GM12878 (cell line): ENCODE measurements at regions not wholly inside any gene's neighbourhood (a gene's known extent, or its start where the extent isn't known, plus 50 kb on each side); places are given as distances from the start of the nearest gene placed in this dataset.

Source experiments
- ATAC-seq: fragments of 200-7000 bp; cut with Tn5 transposase; 3 replicates; pipeline ENCODE4 v1.9.1; 2020; ENCODE audit warnings: mild to moderate bottlenecking, moderate library complexity
- BruUV-seq: library from RNA; stranded (reverse); fragments of 400-500 nt; replicated peaks from 2 replicates; lab custom pipeline; 2021; lab: Mats Ljungman, UMichigan
- CTCF ChIA-PET: fragments of 300-600 bp; sonication (Branson Sonifier 250); formaldehyde crosslinking; extraction: SDS; loops from one replicate; lab custom pipeline; 2021; ENCODE audit warnings: inconsistent platforms; lab: Yijun Ruan, JAX
- POLR2A ChIA-PET: fragments of 350-600 bp; formaldehyde crosslinking; extraction: SDS; loops from one replicate; lab custom pipeline; 2021; ENCODE audit warnings: inconsistent platforms; lab: Charles Lee
- RAD21 ChIA-PET: fragments of 300-600 bp; sonication (Branson Sonifier 250); formaldehyde crosslinking; loops from one replicate; lab custom pipeline; 2023; ENCODE audit warnings: antibody characterized with exemption; ENCODE audit not compliant: unreplicated experiment; lab: Charles Lee
- SMC1A ChIA-PET: fragments of 300-600 bp; sonication (Branson Sonifier 250); formaldehyde crosslinking; loops from one replicate; lab custom pipeline; 2023; ENCODE audit not compliant: unreplicated experiment, uncharacterized antibody; lab: Charles Lee
- DNase-seq: peaks from one replicate; pipeline ENCODE4 v3.0.0-alpha.2; 2011; ENCODE audit warnings: low read depth, low spot score
- FAIRE-seq: peaks from 3 replicates; lab custom pipeline; 2011; peaks lifted over from hg19 to GRCh38; lab: Jason Lieb, UNC
- H2AFZ ChIP-seq: 2 replicates; pipeline ENCODE4 v1.6.0; 2011; ENCODE audit warnings: low read depth, low read length, control low read depth; ENCODE audit not compliant: control insufficient read depth
- H3K27ac ChIP-seq: 2 replicates; pipeline ENCODE4 v1.5.1; 2011; ENCODE audit warnings: control low read depth; ENCODE audit not compliant: control insufficient read depth, insufficient read depth
- H3K27me3 ChIP-seq, 2 experiments: replicated peaks in 1 of 2; 2 replicates each; pipeline versions ENCODE4 v1.6.0 to v1.6.1; 2011; ENCODE audit warnings: low read length in 1 of 2; ENCODE audit not compliant: control insufficient read depth in 2 of 2, insufficient read depth in 2 of 2
- H3K36me3 ChIP-seq, 2 experiments: 2 replicates each; pipeline ENCODE4 v1.5.1; 2011; ENCODE audit warnings: low read length in 1 of 2; ENCODE audit not compliant: control insufficient read depth in 2 of 2, insufficient read depth in 2 of 2
- H3K4me1 ChIP-seq: 2 replicates; pipeline ENCODE4 v1.6.1; 2011; ENCODE audit warnings: mild to moderate bottlenecking, low read length, moderate library complexity, mixed read lengths; ENCODE audit not compliant: control insufficient read depth, insufficient read depth
- H3K4me2 ChIP-seq: 2 replicates; pipeline ENCODE4 v1.6.0; 2011; ENCODE audit warnings: control low read depth; ENCODE audit not compliant: control insufficient read depth, insufficient read depth
- H3K4me3 ChIP-seq: fragments of 200-600 bp; sonication (generic); 2 replicates; pipeline ENCODE4 v1.5.1; 2016
- H3K79me2 ChIP-seq: 2 replicates; pipeline ENCODE4 v1.6.0; 2011; ENCODE audit warnings: low read length; ENCODE audit not compliant: control insufficient read depth, insufficient read depth
- H3K9ac ChIP-seq: 2 replicates; pipeline ENCODE4 v1.8.0; 2011; ENCODE audit warnings: low read length, control low read depth, mixed read lengths; ENCODE audit not compliant: control insufficient read depth, insufficient read depth
- H3K9me3 ChIP-seq: replicated peaks from 3 replicates; pipeline ENCODE4 v1.5.1; 2011; ENCODE audit warnings: mild to moderate bottlenecking, low read length; ENCODE audit not compliant: control insufficient read depth, insufficient read depth
- H4K20me1 ChIP-seq: 2 replicates; pipeline ENCODE4 v1.6.0; 2011; ENCODE audit not compliant: control insufficient read depth, insufficient read depth
- BCL11A ChIP-seq: IDR thresholded peaks from 2 replicates; pipeline ENCODE4 v1.6.1; 2011; ENCODE audit warnings: low read depth, low read length
- FOXK2 ChIP-seq: fragments of 450-650 bp; IDR thresholded peaks from 2 replicates; pipeline ENCODE4 v1.6.1; 2017; ENCODE audit warnings: mild to moderate bottlenecking, moderate library complexity
- HCFC1 ChIP-seq: fragments of 150-350 bp; IDR thresholded peaks from 2 replicates; pipeline ENCODE4 v1.6.1; 2014; ENCODE audit warnings: low read length
- HDAC2 ChIP-seq: fragments of 200-600 bp; sonication (generic); IDR thresholded peaks from 2 replicates; pipeline ENCODE4 v1.6.1; 2017
- KLF5 ChIP-seq: fragments of 450-650 bp; IDR thresholded peaks from 2 replicates; pipeline ENCODE4 v1.6.1; 2014; ENCODE audit warnings: mild to moderate bottlenecking; ENCODE audit not compliant: partially characterized antibody
- NRF1 ChIP-seq: conservative IDR thresholded peaks from 2 replicates; pipeline ENCODE4 v1.6.1; 2011; ENCODE audit warnings: mild to moderate bottlenecking, low read depth, low read length, improper control_type of control experiment
- POLR2A ChIP-seq: IDR thresholded peaks from 2 replicates; pipeline ENCODE4 v1.6.1; 2011; ENCODE audit warnings: low read depth, mild to moderate bottlenecking, low read length
- TBL1XR1 ChIP-seq: IDR thresholded peaks from 2 replicates; pipeline ENCODE4 v1.6.1; 2012; ENCODE audit warnings: low read depth, low read length, improper control_type of control experiment
- YY1 ChIP-seq: IDR thresholded peaks from 2 replicates; pipeline ENCODE4 v1.6.1; 2011; ENCODE audit warnings: low read depth, mild to moderate bottlenecking, low read length
- ZNF592 ChIP-seq: fragments of 450-650 bp; IDR thresholded peaks from 2 replicates; pipeline ENCODE4 v1.6.1; 2017; ENCODE audit warnings: mild to moderate bottlenecking, moderate library complexity
- WGBS: methylation state at CpG from one replicate; pipeline ENCODE4 v1.1.6; 2016; ENCODE audit warnings: low lambda C conversion rate; ENCODE audit not compliant: insufficient replicate concordance, insufficient coverage; ENCODE audit errors: missing lambda C conversion rate; 5-methylcytosine and 5-hydroxymethylcytosine counted together
- in situ Hi-C: fragments of 300-500 bp; cut with MboI; formaldehyde crosslinking; loops from 9 replicates; pipeline ENCODE4 v1.14.3; 2018; ENCODE audit warnings: mixed read lengths
- intact Hi-C: fragments of 100-400 bp; cut with micrococcal nuclease; formaldehyde crosslinking; loops from one replicate; pipeline ENCODE4 v1.14.2; 2022; ENCODE audit not compliant: unreplicated experiment

- TF ChIP-seq HDAC2 (no peak), ZNF592 (no peak), HCFC1 (no peak), NRF1 (no peak), YY1 (no peak), FOXK2 (no peak), KLF5 (no peak), BCL11A (no peak), POLR2A (no peak), TBL1XR1 (no peak)
- in situ Hi-C loops (no loop called here), intact Hi-C loops (no loop called here)
- no peak for DNase-seq
- CTCF ChIA-PET = no interaction called here
- RAD21 ChIA-PET = no interaction called here
- SMC1A ChIA-PET = no interaction called here
- no TSS peak for BruUV-seq
- POLR2A ChIA-PET = no interaction called here
- Histone ChIP-seq H3K9ac (no peak overlapping the region), H3K4me2 (no peak overlapping the region), H2AFZ (no peak overlapping the region), H3K27me3 (peaks cover 3% of the 10 kb centered on the region in 2 experiments; a peak in 2 of 4 replicates), H3K27ac (no peak overlapping the region), H3K36me3 (no peaks in the 10 kb centered on the region), H3K4me1 (no peaks in the 10 kb centered on the region), H3K9me3 (no peaks in the 10 kb centered on the region), H4K20me1 (no peaks in the 10 kb centered on the region), H3K79me2 (no peaks in the 10 kb centered on the region), H3K4me3 (no peak overlapping the region)
- ATAC-seq = no peak
- 19% methylated on average over 4 of the region's 4 CpGs for WGBS
- no peak for FAIRE-seq
These were observed 100.7 kb upstream of the FNDC3A start for GRCh38 chr13:48875047-48875446.
